PFSK-1 (cell line): ENCODE measurements at regions not wholly inside any gene's neighbourhood (a gene's known extent, or its start where the extent isn't known, plus 50 kb on each side); places are given as distances from the start of the nearest gene placed in this dataset.

Experiments used
- FOXP2 ChIP-seq: optimal IDR thresholded peaks from 2 replicates; pipeline ENCODE3; 2011; ENCODE audit warnings: borderline replicate concordance, control low read depth, inconsistent platforms; ENCODE audit not compliant: insufficient read depth; ENCODE audit errors: extremely low read length, extremely low read depth
- POLR2AphosphoS5 ChIP-seq: IDR thresholded peaks from 2 replicates; pipeline ENCODE4 v1.6.1; 2012; ENCODE audit warnings: low read depth, mild to moderate bottlenecking, control low read depth, low read length, moderate library complexity
- REST ChIP-seq, 2 experiments: IDR thresholded peaks; 2 replicates each; pipeline versions ENCODE4 v1.6.1 to v1.8.0; 2011 to 2012; ENCODE audit warnings: low read depth in 2 of 2, low read length in 2 of 2, control low read depth in 1 of 2, inconsistent platforms in 1 of 2, mild to moderate bottlenecking in 1 of 2, moderate library complexity in 1 of 2; ENCODE audit not compliant: insufficient read depth in 1 of 2
- SIN3A ChIP-seq: IDR thresholded peaks from 2 replicates; pipeline ENCODE4 v1.6.1; 2012; ENCODE audit warnings: mild to moderate bottlenecking, low read length, moderate library complexity, borderline replicate concordance; ENCODE audit not compliant: insufficient read depth
- TAF1 ChIP-seq: IDR thresholded peaks from 2 replicates; pipeline ENCODE4 v1.6.1; 2012; ENCODE audit warnings: low read length, control low read depth, borderline replicate concordance; ENCODE audit not compliant: insufficient read depth

GRCh38 chr13:89953581-89953980 is 1393.9 kb upstream of the MIR17HG start:
- TF ChIP-seq FOXP2 (no peak), SIN3A (no peak), REST (IDR thresholded peaks at IDR 0.05; ENCODE audit: insufficient read depth in 1 of 2, low read depth in 2 of 2, low read length in 2 of 2) (no peak), POLR2AphosphoS5 (no peak), TAF1 (no peak)

GRCh38 chr13:89955773-89956172 is 1391.7 kb upstream of the MIR17HG start:
- TF ChIP-seq FOXP2 (no peak), TAF1 (no peak)

GRCh38 chr13:89959074-89959473 is 1388.4 kb upstream of the MIR17HG start:
- TF ChIP-seq FOXP2 (no peak), TAF1 (no peak), POLR2AphosphoS5 (no peak), REST (IDR thresholded peaks at IDR 0.05; ENCODE audit: insufficient read depth in 1 of 2, low read depth in 2 of 2, low read length in 2 of 2) (no peak), SIN3A (no peak)

- no peak for TF ChIP-seq TAF1
- TF ChIP-seq FOXP2 = no peak
- TF ChIP-seq REST (IDR thresholded peaks at IDR 0.05; ENCODE audit: insufficient read depth in 1 of 2, low read depth in 2 of 2, low read length in 2 of 2) = no peak
- no peak for TF ChIP-seq SIN3A
- TF ChIP-seq POLR2AphosphoS5 = no peak
Measured at GRCh38 chr13:89965252-89965651, 1382.2 kb upstream of the MIR17HG start.

- TF ChIP-seq FOXP2 (no peak), POLR2AphosphoS5 (no peak), TAF1 (no peak), SIN3A (no peak), REST (IDR thresholded peaks at IDR 0.05; ENCODE audit: insufficient read depth in 1 of 2, low read depth in 2 of 2, low read length in 2 of 2) (no peak)
Measured at GRCh38 chr13:89966524-89966923, 1381.0 kb upstream of the MIR17HG start.
